Ovary (tissue), 3 donors: ENCODE measurements at regions not wholly inside any gene's neighbourhood (a gene's known extent, or its start where the extent isn't known, plus 50 kb on each side); places are given as distances from the start of the nearest gene placed in this dataset.

ENCODE experiments used
- CTCF ChIP-seq, 3 donors: fragments of 450-650 bp in 2 of 3; fragments of 200-600 bp in 1 of 3; IDR thresholded peaks; one replicate each; pipeline versions ENCODE4 v1.5.1 to v1.8.0; 2016 to 2022; ENCODE audit warnings: antibody characterized with exemption in 3 of 3, mild to moderate bottlenecking in 1 of 3
- EP300 ChIP-seq: sonication (generic); formaldehyde crosslinking; IDR thresholded peaks from one replicate; pipeline ENCODE4 v1.6.1; 2017; ENCODE audit warnings: antibody characterized with exemption
- donor health status: DM: no; HTN: no; CAD: no.

GRCh38 chr4:10803713-10804343 is 119.3 kb upstream of the CLNK start:
- TF ChIP-seq CTCF (IDR thresholded peaks at IDR 0.05), result no peak
- no peak for TF ChIP-seq EP300
